ENCODE measurements at regions not wholly inside any gene's neighbourhood (a gene's known extent, or its start where the extent isn't known, plus 50 kb on each side); places are given as distances from the start of the nearest gene placed in this dataset.

DNA sequence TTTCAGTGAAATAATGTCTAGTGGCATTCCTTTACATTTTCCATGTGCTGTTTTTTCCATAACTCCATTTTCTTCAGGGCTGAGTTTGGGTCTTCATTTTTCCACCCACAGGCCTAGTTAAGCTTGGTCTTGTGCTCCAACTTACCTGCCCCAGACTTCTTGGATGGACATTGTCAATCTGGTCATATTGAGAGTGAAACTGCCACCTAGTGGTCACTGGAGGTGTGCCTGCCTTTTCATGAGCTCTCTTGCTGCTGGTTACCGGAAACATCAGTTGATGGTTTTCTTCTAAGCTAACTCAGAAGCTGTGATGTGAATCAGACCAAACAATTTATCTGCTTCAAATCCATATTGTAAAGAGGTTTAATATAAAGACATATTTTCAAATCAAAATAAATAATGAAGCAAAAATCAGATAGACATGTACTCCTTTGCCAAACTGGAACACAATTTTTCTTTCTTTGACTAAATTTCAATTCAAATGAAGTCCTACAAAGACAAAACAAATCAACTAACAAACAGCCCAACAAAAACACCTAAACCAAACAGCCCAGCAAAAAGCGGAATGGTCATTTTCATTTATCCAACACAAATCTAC lies 135.1 kb upstream of the RASGRP1 start:
- DNase-seq, result peak; percentile 74 to 85 (median 85)
- Histone ChIP-seq H3K9me3 (ENCODE audit: control extremely low read depth in 1 of 5, control insufficient read depth in 4 of 5, insufficient read depth in 2 of 5, low read depth in 1 of 5, low read length in 4 of 5) (no peaks in the 10 kb centered on the region), H3K4me1 (ENCODE audit: control extremely low read depth in 1 of 4, control insufficient read depth in 4 of 4, insufficient read depth in 4 of 4, low read length in 3 of 4) (peaks cover 2 to 49% (median 47%) of the 10 kb centered on the region in 4 experiments), H3K27ac (ENCODE audit: insufficient read depth in 1 of 2, low read depth in 1 of 2, low read length in 2 of 2, poor library complexity in 1 of 2, severe bottlenecking in 2 of 2) (no peak overlapping the region), H3K36me3 (ENCODE audit: control insufficient read depth in 4 of 4, insufficient read depth in 4 of 4, low read length in 3 of 4) (no peaks in the 10 kb centered on the region), H3K27me3 (replicated peaks in 2 of 5; ENCODE audit: control insufficient read depth in 4 of 5, insufficient read depth in 5 of 5, low read length in 4 of 5) (no peaks in the 10 kb centered on the region), H3K4me3 (ENCODE audit: control insufficient read depth in 1 of 7, extremely low read depth in 1 of 7, insufficient read depth in 4 of 7, low read depth in 2 of 7, low read length in 6 of 7) (no peak overlapping the region)
- CTCF ChIA-PET, result interaction anchor here (0.6 to 15.2 kb wide), 22 partner anchors 8 to 953 kb away, joined by 3 to 185 read pairs (median 4); partner anchors contain the start of genes RASGRP1 and THBS1
- POLR2A ChIA-PET, result interaction anchor here (0.7 to 0.8 kb wide), 2 partner anchors 11 to 1397 kb away, joined by 5 read pairs; no protein-coding TSS in a partner anchor
- no CpG with 5 or more reads among the region's 2 CpGs for WGBS (ENCODE audit: insufficient coverage)

DNA sequence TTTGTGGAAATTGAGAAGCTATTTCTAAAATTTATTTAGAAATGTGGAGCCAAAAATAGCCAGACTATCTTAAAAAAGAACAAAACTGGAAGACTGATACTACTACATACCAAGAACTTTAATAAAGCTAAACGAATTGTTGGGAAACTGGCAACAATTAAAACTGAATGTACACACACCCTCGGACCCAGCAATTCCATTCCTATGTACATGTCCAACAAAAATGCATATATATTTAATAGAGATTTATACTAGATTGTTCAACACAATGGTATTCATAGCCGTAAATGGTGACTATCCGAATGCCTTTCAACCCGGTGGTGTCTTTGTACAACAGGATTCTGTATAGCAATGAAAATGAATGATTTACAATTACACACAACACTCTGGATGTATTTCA lies 136.5 kb upstream of the RASGRP1 start:
- Histone ChIP-seq H3K9me3 (ENCODE audit: control extremely low read depth in 1 of 5, control insufficient read depth in 4 of 5, insufficient read depth in 2 of 5, low read depth in 1 of 5, low read length in 4 of 5) (no peaks in the 10 kb centered on the region), H3K27me3 (replicated peaks in 2 of 5; ENCODE audit: control insufficient read depth in 4 of 5, insufficient read depth in 5 of 5, low read length in 4 of 5) (no peaks in the 10 kb centered on the region), H3K36me3 (ENCODE audit: control insufficient read depth in 4 of 4, insufficient read depth in 4 of 4, low read length in 3 of 4) (no peaks in the 10 kb centered on the region), H3K4me3 (ENCODE audit: control insufficient read depth in 1 of 7, extremely low read depth in 1 of 7, insufficient read depth in 4 of 7, low read depth in 2 of 7, low read length in 6 of 7) (no peak overlapping the region), H3K27ac (ENCODE audit: insufficient read depth in 1 of 2, low read depth in 1 of 2, low read length in 2 of 2, poor library complexity in 1 of 2, severe bottlenecking in 2 of 2) (no peak overlapping the region), H3K4me1 (ENCODE audit: control extremely low read depth in 1 of 4, control insufficient read depth in 4 of 4, insufficient read depth in 4 of 4, low read length in 3 of 4) (peaks cover 2 to 36% (median 33%) of the 10 kb centered on the region in 4 experiments)
- DNase-seq, result no peak
- CTCF ChIA-PET, result interaction anchor here (2.0 to 15.2 kb wide), 3 partner anchors 13 to 260 kb away, joined by 5 to 185 read pairs (median 11); partner anchors contain the start of gene RASGRP1
- WGBS (ENCODE audit: insufficient coverage), result no CpG with 5 or more reads among the region's 5 CpGs
- POLR2A ChIA-PET, result no interaction called here

DNA sequence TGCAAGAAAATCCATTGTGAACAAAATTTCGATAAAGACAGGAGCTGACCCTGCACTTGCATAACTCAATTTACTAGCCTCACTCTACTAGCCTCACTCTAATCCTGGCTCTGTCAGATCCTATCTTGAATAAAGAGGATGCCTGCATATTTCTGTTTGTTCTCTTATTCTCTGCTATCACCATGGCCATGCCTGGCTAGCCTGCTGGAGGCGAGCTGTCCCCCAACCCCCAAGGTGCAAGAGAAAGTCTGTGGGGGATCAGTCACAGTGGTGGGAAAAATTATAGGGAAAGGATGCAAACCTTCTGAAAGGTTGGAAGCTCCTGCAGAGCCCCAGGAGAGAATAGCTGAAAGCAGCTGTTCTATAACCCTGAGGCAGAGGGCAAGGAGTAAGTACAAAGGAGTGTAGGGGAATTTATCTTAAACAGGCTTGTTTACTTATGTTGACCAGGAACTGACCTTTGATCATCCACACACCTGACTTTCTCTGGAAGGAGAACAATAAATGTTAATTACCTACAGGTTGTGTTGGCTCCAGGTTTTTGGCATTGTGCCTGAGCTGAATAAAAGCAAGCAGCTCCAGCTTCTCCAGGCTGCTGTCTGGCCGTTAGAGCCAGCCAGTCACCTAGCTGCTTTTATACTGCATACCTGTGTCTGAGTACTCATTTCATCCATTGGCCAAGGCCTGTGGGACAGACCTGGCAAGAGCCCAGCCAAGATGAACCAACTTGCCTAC lies 137.7 kb upstream of the RASGRP1 start:
- POLR2A ChIA-PET, result no interaction called here

DNA sequence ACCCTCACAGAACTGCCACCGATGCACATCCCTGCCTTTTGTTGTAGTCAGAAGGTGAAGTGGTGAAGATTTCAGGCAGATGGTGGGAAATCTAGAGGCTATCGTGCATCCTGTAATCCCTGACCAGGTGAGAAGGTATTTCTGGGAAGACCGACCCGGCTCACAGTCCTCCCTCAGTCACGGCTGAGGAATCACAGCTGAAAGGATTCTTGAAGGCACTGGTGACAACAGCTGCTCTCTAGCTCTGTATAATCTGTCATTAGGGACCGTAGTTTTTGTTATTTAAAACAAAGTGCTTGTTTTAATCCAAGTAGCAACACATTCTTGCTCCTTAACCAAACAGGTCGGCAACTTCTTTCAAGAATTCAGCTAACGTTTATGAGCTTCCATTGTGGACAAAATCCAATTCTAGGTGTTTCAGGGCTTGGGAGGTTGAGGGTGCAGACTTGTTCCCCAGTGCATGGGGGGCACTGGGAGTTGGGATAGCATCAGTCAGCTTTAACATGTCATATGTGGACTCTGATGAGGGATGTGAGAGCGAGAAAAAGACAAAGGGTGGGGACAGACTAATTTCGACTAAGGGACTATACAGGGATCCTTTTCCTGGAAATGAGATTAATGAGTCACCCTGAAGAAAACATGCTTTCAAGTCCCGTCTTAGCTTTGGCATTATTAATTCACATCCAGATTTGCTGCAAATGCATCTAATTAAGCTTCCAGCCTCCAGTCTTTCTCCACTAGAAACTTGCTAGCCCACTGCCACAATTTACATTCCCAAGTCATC lies 141.0 kb upstream of the RASGRP1 start:
- H3K4me3 ChIP-seq (ENCODE audit: control insufficient read depth in 1 of 7, extremely low read depth in 1 of 7, insufficient read depth in 4 of 7, low read depth in 2 of 7, low read length in 6 of 7), result no peak overlapping the region
- H3K4me1 ChIP-seq (ENCODE audit: control extremely low read depth in 1 of 4, control insufficient read depth in 4 of 4, insufficient read depth in 4 of 4, low read length in 3 of 4), result no peaks in the 10 kb centered on the region
- 95% methylated on average over 10 of the region's 11 CpGs for WGBS (ENCODE audit: insufficient coverage)
- no peaks in the 10 kb centered on the region for H3K27me3 ChIP-seq (replicated peaks in 2 of 5; ENCODE audit: control insufficient read depth in 4 of 5, insufficient read depth in 5 of 5, low read length in 4 of 5)
- H3K36me3 ChIP-seq (ENCODE audit: control insufficient read depth in 4 of 4, insufficient read depth in 4 of 4, low read length in 3 of 4), result no peaks in the 10 kb centered on the region
- no peak for DNase-seq
- ChIA-PET CTCF (interaction anchor here (0.8 to 15.2 kb wide), 8 partner anchors 10 to 982 kb away, joined by 3 to 185 read pairs (median 3); partner anchors contain the start of gene RASGRP1), POLR2A (no interaction called here)
- no peaks in the 10 kb centered on the region for H3K9me3 ChIP-seq (ENCODE audit: control extremely low read depth in 1 of 5, control insufficient read depth in 4 of 5, insufficient read depth in 2 of 5, low read depth in 1 of 5, low read length in 4 of 5)
- no peak overlapping the region for H3K27ac ChIP-seq (ENCODE audit: insufficient read depth in 1 of 2, low read depth in 1 of 2, low read length in 2 of 2, poor library complexity in 1 of 2, severe bottlenecking in 2 of 2)

More for the DNA sequence above, 137.7 kb upstream of the RASGRP1 start:
- H3K27ac ChIP-seq (ENCODE audit: insufficient read depth in 1 of 2, low read depth in 1 of 2, low read length in 2 of 2, poor library complexity in 1 of 2, severe bottlenecking in 2 of 2), result no peak overlapping the region
- WGBS (ENCODE audit: insufficient coverage), result 75% methylated on average over 2 of the region's 3 CpGs
- H3K4me3 ChIP-seq (ENCODE audit: control insufficient read depth in 1 of 7, extremely low read depth in 1 of 7, insufficient read depth in 4 of 7, low read depth in 2 of 7, low read length in 6 of 7), result no peak overlapping the region
- CTCF ChIA-PET, result interaction anchor here (0.9 to 15.2 kb wide), 4 partner anchors 14 to 262 kb away, joined by 3 to 185 read pairs (median 8); partner anchors contain the start of gene RASGRP1
- DNase-seq, result no peak
- no peaks in the 10 kb centered on the region for H3K9me3 ChIP-seq (ENCODE audit: control extremely low read depth in 1 of 5, control insufficient read depth in 4 of 5, insufficient read depth in 2 of 5, low read depth in 1 of 5, low read length in 4 of 5)
- no peaks in the 10 kb centered on the region for H3K36me3 ChIP-seq (ENCODE audit: control insufficient read depth in 4 of 4, insufficient read depth in 4 of 4, low read length in 3 of 4)
- H3K4me1 ChIP-seq (ENCODE audit: control extremely low read depth in 1 of 4, control insufficient read depth in 4 of 4, insufficient read depth in 4 of 4, low read length in 3 of 4), result peaks cover 0 to 24% (median 22%) of the 10 kb centered on the region in 4 experiments
- H3K27me3 ChIP-seq (replicated peaks in 2 of 5; ENCODE audit: control insufficient read depth in 4 of 5, insufficient read depth in 5 of 5, low read length in 4 of 5), result no peaks in the 10 kb centered on the region

DNA sequence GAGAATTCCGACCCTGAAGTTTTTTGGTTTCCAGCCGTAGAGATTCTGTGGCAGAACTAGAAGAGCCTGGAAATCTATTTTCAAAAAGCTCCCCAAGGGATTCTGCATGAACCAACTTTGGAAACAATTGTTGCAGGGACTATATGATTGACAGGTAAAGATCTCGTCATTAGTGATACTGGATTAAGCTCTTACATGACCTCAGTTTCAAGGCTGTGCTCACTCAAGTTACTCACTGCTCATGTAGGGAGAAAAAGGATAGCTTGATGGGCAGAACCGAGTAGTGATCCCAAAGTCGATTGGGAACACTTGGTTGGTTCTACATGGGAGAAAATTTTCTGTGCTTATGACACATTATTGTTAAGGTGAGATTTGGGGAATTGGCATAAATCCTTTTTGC lies 142.3 kb upstream of the RASGRP1 start:
- CTCF ChIA-PET, result interaction anchor here (0.7 to 15.2 kb wide), 14 partner anchors 7 to 1050 kb away, joined by 3 to 185 read pairs (median 3); partner anchors contain the start of gene FAM98B
- DNase-seq, result no peak
- WGBS (ENCODE audit: insufficient coverage), result 82% methylated on average over 3 of the region's 5 CpGs

DNA sequence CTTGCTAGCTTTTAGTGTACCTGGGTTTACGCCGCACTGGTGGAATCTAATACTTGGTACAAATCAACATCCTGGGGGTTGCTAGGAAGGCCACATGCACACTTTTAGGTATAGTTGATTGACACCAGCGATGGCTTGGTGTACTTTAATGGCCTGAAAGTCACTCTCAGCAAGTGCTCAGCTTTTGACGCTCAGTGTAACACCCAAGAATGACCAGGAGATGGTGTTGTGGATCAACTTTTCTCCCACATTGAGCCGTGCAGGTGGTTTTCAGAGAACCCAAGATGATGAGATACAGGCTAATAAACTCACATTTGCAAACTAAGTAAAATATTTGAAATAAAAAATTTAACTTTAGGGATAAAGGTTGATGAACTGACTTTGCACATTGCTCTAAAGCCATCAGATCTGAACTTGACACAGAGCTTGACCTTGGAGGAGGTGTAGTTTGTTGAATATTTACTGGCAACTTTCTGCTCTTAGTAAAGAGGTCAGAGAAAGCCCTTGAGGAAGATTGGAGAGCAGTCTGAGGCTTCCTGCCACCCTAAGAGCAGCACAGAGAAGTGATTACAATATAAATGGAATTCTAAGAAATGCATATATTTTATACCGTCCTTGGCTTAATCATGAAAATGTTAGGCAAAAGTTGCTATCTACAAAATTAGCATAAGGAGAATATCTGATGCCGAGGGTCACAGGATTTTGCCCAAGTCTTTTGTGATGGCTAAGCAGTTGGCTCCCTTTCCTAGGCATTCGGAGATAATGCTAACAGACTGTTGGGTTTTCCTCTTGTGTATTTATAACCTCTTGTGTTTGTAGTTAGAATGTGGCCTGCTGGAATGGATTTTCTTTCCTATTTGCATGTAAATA lies 143.4 kb upstream of the RASGRP1 start:
- POLR2A ChIA-PET, result no interaction called here
- CTCF ChIA-PET, result interaction anchor here (0.7 to 15.2 kb wide), 12 partner anchors 8 to 1068 kb away, joined by 3 to 185 read pairs (median 3); no protein-coding TSS in a partner anchor
- 73% methylated on average over 5 of the region's 8 CpGs for WGBS (ENCODE audit: insufficient coverage)
- H3K27me3 ChIP-seq (replicated peaks in 2 of 5; ENCODE audit: control insufficient read depth in 4 of 5, insufficient read depth in 5 of 5, low read length in 4 of 5), result no peaks in the 10 kb centered on the region
- no peak overlapping the region for H3K27ac ChIP-seq (ENCODE audit: insufficient read depth in 1 of 2, low read depth in 1 of 2, low read length in 2 of 2, poor library complexity in 1 of 2, severe bottlenecking in 2 of 2)
- peak; percentile 49 to 73 (median 67) for DNase-seq
- H3K36me3 ChIP-seq (ENCODE audit: control insufficient read depth in 4 of 4, insufficient read depth in 4 of 4, low read length in 3 of 4), result no peaks in the 10 kb centered on the region
- H3K4me1 ChIP-seq (ENCODE audit: control extremely low read depth in 1 of 4, control insufficient read depth in 4 of 4, insufficient read depth in 4 of 4, low read length in 3 of 4), result no peaks in the 10 kb centered on the region
- H3K9me3 ChIP-seq (ENCODE audit: control extremely low read depth in 1 of 5, control insufficient read depth in 4 of 5, insufficient read depth in 2 of 5, low read depth in 1 of 5, low read length in 4 of 5), result no peaks in the 10 kb centered on the region
- H3K4me3 ChIP-seq (ENCODE audit: control insufficient read depth in 1 of 7, extremely low read depth in 1 of 7, insufficient read depth in 4 of 7, low read depth in 2 of 7, low read length in 6 of 7), result no peak overlapping the region

More for the DNA sequence above, 142.3 kb upstream of the RASGRP1 start:
- no peak overlapping the region for H3K4me3 ChIP-seq (ENCODE audit: control insufficient read depth in 1 of 7, extremely low read depth in 1 of 7, insufficient read depth in 4 of 7, low read depth in 2 of 7, low read length in 6 of 7)
- POLR2A ChIA-PET, result no interaction called here
- no peaks in the 10 kb centered on the region for H3K4me1 ChIP-seq (ENCODE audit: control extremely low read depth in 1 of 4, control insufficient read depth in 4 of 4, insufficient read depth in 4 of 4, low read length in 3 of 4)
- H3K36me3 ChIP-seq (ENCODE audit: control insufficient read depth in 4 of 4, insufficient read depth in 4 of 4, low read length in 3 of 4), result no peaks in the 10 kb centered on the region
- H3K27me3 ChIP-seq (replicated peaks in 2 of 5; ENCODE audit: control insufficient read depth in 4 of 5, insufficient read depth in 5 of 5, low read length in 4 of 5), result no peaks in the 10 kb centered on the region
- H3K9me3 ChIP-seq (ENCODE audit: control extremely low read depth in 1 of 5, control insufficient read depth in 4 of 5, insufficient read depth in 2 of 5, low read depth in 1 of 5, low read length in 4 of 5), result no peaks in the 10 kb centered on the region
- no peak overlapping the region for H3K27ac ChIP-seq (ENCODE audit: insufficient read depth in 1 of 2, low read depth in 1 of 2, low read length in 2 of 2, poor library complexity in 1 of 2, severe bottlenecking in 2 of 2)
